GM18861 (cell line): ENCODE measurements at regions not wholly inside any gene's neighbourhood (a gene's known extent, or its start where the extent isn't known, plus 50 kb on each side); places are given as distances from the start of the nearest gene placed in this dataset.
"Not testable (repeated sequence)": the region's sequence is repeated elsewhere in the genome, so short reads cannot be mapped to it uniquely, and the experiment has no call there.

Source experiments
- ATAC-seq: cut with Tn5 transposase; IDR thresholded peaks from one replicate; pipeline ENCODE4 v1.9.1; 2021; ENCODE audit not compliant: unreplicated experiment

GRCh38 chr1:232179896-232180778 lies 449.8 kb downstream of the SIPA1L2 start:
- no peak for ATAC-seq

- ATAC-seq, result no peak
These were observed 451.7 kb downstream of the SIPA1L2 start for GRCh38 chr1:232178191-232178590.

GRCh38 chr1:232177438-232177837 lies 452.5 kb downstream of the SIPA1L2 start:
- no peak for ATAC-seq

GRCh38 chr1:232176222-232176621 lies 453.7 kb downstream of the SIPA1L2 start:
- ATAC-seq, result no peak

GRCh38 chr1:232174306-232174705 lies 455.6 kb downstream of the SIPA1L2 start:
- ATAC-seq, result no peak

- no peak for ATAC-seq
These were observed 457.4 kb downstream of the SIPA1L2 start for GRCh38 chr1:232172563-232172962.

- ATAC-seq, result no peak
These were observed 459.0 kb downstream of the SIPA1L2 start for GRCh38 chr1:232170909-232171308.

GRCh38 chr1:232169436-232169835 lies 460.5 kb downstream of the SIPA1L2 start:
- ATAC-seq, result no peak

GRCh38 chr1:232168508-232168907 lies 461.4 kb downstream of the SIPA1L2 start:
- ATAC-seq, result no peak

GRCh38 chr1:232166942-232167341 lies 463.0 kb downstream of the SIPA1L2 start:
- no peak for ATAC-seq

- ATAC-seq, result no peak
These were observed 465.6 kb downstream of the SIPA1L2 start for GRCh38 chr1:232164078-232164963.

- ATAC-seq, result no peak
These were observed 466.4 kb downstream of the SIPA1L2 start for GRCh38 chr1:232163533-232163932.

GRCh38 chr1:232162001-232162400 lies 467.9 kb downstream of the SIPA1L2 start:
- no peak for ATAC-seq

- not testable (repeated sequence) for ATAC-seq
These were observed 471.4 kb downstream of the SIPA1L2 start for GRCh38 chr1:232158558-232158957.

GRCh38 chr1:232156070-232156469 lies 473.9 kb downstream of the SIPA1L2 start:
- not testable (repeated sequence) for ATAC-seq

GRCh38 chr1:232153652-232154051 lies 476.3 kb downstream of the SIPA1L2 start:
- ATAC-seq, result no peak

GRCh38 chr1:232150770-232151548 lies 479.0 kb downstream of the SIPA1L2 start:
- no peak for ATAC-seq

GRCh38 chr1:232149287-232150201 lies 480.4 kb downstream of the SIPA1L2 start:
- no peak for ATAC-seq

GRCh38 chr1:232147215-232147614 lies 482.7 kb downstream of the SIPA1L2 start:
- no peak for ATAC-seq

- ATAC-seq, result no peak
These were observed 483.4 kb downstream of the SIPA1L2 start for GRCh38 chr1:232146514-232146913.
